Upper lobe of right lung (tissue), 1 donor: ENCODE measurements at regions not wholly inside any gene's neighbourhood (a gene's known extent, or its start where the extent isn't known, plus 50 kb on each side); places are given as distances from the start of the nearest gene placed in this dataset.

Source experiments
- ATAC-seq: fragments of 200-7000 bp; cut with Tn5 transposase; one replicate; pipeline ENCODE4 v1.9.1; 2020; ENCODE audit warnings: mild to moderate bottlenecking, moderate library complexity
- DNase-seq: peaks from one replicate; pipeline ENCODE4 v3.0.0-alpha.2; 2020
- H3K27ac ChIP-seq: fragments of 200-600 bp; one replicate; pipeline ENCODE4 v1.8.0; 2022
- H3K27me3 ChIP-seq: fragments of 200-600 bp; one replicate; pipeline ENCODE4 v1.8.0; 2022; ENCODE audit warnings: mild to moderate bottlenecking
- H3K36me3 ChIP-seq: fragments of 200-600 bp; one replicate; pipeline ENCODE4 v1.8.0; 2022
- H3K4me1 ChIP-seq: fragments of 200-600 bp; one replicate; pipeline ENCODE4 v1.8.0; 2022
- H3K4me3 ChIP-seq: fragments of 200-600 bp; one replicate; pipeline ENCODE4 v1.8.0; 2022; ENCODE audit warnings: mild to moderate bottlenecking
- H3K9me3 ChIP-seq: fragments of 200-600 bp; one replicate; pipeline ENCODE4 v1.8.0; 2022
- intact Hi-C: fragments of 100-400 bp; cut with DNase I; formaldehyde crosslinking; loops from one replicate; pipeline ENCODE4 v1.11.0; 2022
- TF ChIP-seq, protein P1 (sequence below): fragments of 200-600 bp; IDR thresholded peaks from one replicate; pipeline ENCODE4 v1.8.0; 2022; ENCODE audit warnings: antibody characterized with exemption
- donor health status: DM: no; HTN: yes; CAD: no; lungs with severe emphysema.

DNA sequence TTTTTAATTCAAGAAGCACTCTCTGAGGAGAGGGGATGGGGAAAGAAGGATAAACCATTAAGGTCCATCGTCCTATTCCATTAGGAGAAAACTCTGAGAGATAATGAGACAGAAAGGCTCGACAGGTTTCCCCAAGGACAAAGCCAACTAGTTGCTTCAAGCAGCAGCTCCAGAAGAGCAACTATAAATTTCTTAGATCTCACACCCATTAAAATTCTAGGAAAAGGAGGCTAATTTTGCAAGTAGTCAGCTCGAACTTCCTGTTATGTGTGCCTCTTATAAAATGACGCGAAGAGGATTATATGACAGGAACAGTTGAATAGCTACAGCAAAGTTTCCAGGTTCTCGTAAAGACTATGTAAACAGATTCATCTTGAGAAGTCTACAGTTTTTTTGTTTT is 52.0 kb upstream of the ST8SIA6 start:
- DNase-seq: no peak
- no peak overlapping the region for H3K4me3 ChIP-seq
- H3K9me3 ChIP-seq: no peaks in the 10 kb centered on the region
- H3K27ac ChIP-seq: no peak overlapping the region
- TF ChIP-seq, protein P1, sequence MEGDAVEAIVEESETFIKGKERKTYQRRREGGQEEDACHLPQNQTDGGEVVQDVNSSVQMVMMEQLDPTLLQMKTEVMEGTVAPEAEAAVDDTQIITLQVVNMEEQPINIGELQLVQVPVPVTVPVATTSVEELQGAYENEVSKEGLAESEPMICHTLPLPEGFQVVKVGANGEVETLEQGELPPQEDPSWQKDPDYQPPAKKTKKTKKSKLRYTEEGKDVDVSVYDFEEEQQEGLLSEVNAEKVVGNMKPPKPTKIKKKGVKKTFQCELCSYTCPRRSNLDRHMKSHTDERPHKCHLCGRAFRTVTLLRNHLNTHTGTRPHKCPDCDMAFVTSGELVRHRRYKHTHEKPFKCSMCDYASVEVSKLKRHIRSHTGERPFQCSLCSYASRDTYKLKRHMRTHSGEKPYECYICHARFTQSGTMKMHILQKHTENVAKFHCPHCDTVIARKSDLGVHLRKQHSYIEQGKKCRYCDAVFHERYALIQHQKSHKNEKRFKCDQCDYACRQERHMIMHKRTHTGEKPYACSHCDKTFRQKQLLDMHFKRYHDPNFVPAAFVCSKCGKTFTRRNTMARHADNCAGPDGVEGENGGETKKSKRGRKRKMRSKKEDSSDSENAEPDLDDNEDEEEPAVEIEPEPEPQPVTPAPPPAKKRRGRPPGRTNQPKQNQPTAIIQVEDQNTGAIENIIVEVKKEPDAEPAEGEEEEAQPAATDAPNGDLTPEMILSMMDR: no peak
- no peaks in the 10 kb centered on the region for H3K27me3 ChIP-seq
- intact Hi-C loops: no loop called here
- no peaks in the 10 kb centered on the region for H3K36me3 ChIP-seq
- H3K4me1 ChIP-seq: peaks cover 5% of the 10 kb centered on the region
- peak; percentile 39 for ATAC-seq

- TF ChIP-seq, protein P1: no peak
- H3K27me3 ChIP-seq: no peaks in the 10 kb centered on the region
- H3K4me3 ChIP-seq: no peak overlapping the region
- peaks cover 5% of the 10 kb centered on the region for H3K4me1 ChIP-seq
- no peak for ATAC-seq
- H3K36me3 ChIP-seq: no peaks in the 10 kb centered on the region
- no peak for DNase-seq
- no peak overlapping the region for H3K27ac ChIP-seq
- intact Hi-C loops: no loop called here
- no peaks in the 10 kb centered on the region for H3K9me3 ChIP-seq
These were observed 50.3 kb upstream of the ST8SIA6 start for GRCh38 chr10:17504547-17505245.
